ENCODE measurements at regions not wholly inside any gene's neighbourhood (a gene's known extent, or its start where the extent isn't known, plus 50 kb on each side); places are given as distances from the start of the nearest gene placed in this dataset.
A peak's percentile ranks its signal among the peaks of the same experiment; 100 is the strongest.

- no peak overlapping the region for H3K27ac ChIP-seq
- no peak for TF ChIP-seq ZFX (IDR thresholded peaks at IDR 0.05)
- no peak for TF ChIP-seq CTCF (conservative IDR thresholded peaks at IDR 0.05)
Observed at GRCh38 chr21:20728691-20729090, 269.5 kb upstream of the NCAM2 start.

GRCh38 chr21:20729376-20729775, 268.8 kb upstream of the NCAM2 start:
- TF ChIP-seq ZFX (IDR thresholded peaks at IDR 0.05) = no peak
- no peak for TF ChIP-seq CTCF (conservative IDR thresholded peaks at IDR 0.05)
- no peak overlapping the region for H3K27ac ChIP-seq

GRCh38 chr21:20730441-20730840, 267.8 kb upstream of the NCAM2 start:
- TF ChIP-seq ZFX (IDR thresholded peaks at IDR 0.05) = no peak
- no peak for TF ChIP-seq CTCF (conservative IDR thresholded peaks at IDR 0.05)
- no peak overlapping the region for H3K27ac ChIP-seq

- no peak overlapping the region for H3K27ac ChIP-seq
- TF ChIP-seq CTCF (conservative IDR thresholded peaks at IDR 0.05) = no peak
- TF ChIP-seq ZFX (IDR thresholded peaks at IDR 0.05) = no peak
Observed at GRCh38 chr21:20735257-20735656, 263.0 kb upstream of the NCAM2 start.

DNA sequence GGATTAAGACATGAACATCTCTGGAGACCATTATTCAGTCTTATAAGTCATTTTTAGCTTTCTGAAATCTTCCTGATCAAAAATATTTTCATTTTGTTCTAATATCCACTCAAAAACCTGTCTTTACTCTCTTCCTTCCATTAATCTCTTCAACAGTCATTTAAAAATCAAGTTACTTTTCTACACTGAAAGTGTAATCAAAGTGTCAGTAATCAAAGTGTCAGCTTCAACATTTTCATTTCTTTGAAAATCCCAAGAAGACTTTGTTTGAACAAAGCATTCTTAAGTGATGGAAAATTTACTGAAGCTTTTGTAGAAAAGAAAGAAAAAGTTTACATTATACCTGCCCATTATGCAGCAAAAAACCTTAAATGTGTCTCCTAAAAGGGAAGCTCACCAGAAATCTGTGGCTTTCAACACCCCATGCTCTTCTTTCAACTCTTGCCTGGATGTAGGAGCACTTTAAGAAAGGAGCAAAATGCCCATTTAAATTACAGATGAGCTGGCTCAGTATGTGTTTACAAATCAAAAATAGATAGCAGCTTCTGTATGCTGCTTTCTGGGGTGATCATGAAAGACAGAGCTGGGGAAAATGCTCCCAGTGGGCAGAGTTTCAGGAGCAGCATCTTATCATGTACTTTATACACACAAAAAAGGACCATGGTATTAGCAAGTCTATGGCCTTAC, 260.8 kb upstream of the NCAM2 start:
- no peak overlapping the region for H3K27ac ChIP-seq
- TF ChIP-seq ZFX (IDR thresholded peaks at IDR 0.05) (no peak), CTCF (conservative IDR thresholded peaks at IDR 0.05) (no peak)

DNA sequence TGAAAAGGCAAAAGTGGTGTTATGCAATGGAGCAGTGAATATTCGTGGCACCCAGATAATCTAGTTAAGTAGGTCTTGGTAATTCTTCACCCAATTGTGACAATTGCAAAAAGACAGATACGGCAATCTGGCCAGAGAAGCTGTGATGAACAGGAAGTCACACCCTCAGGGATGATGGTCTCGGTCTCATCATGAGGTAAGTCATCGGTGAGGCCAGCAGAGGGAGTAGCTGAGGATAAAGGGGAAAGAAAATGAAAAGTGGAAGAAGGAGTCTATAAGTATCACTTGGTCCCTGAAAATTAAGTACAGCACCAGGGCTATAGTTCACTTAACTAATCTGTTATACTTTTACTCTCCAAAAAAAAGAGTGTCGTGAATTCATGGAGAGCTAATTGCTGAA, 258.8 kb upstream of the NCAM2 start:
- H3K27ac ChIP-seq = no peak overlapping the region
- TF ChIP-seq ZFX (IDR thresholded peaks at IDR 0.05) (no peak), CTCF (conservative IDR thresholded peaks at IDR 0.05) (peak; percentile 65)

DNA sequence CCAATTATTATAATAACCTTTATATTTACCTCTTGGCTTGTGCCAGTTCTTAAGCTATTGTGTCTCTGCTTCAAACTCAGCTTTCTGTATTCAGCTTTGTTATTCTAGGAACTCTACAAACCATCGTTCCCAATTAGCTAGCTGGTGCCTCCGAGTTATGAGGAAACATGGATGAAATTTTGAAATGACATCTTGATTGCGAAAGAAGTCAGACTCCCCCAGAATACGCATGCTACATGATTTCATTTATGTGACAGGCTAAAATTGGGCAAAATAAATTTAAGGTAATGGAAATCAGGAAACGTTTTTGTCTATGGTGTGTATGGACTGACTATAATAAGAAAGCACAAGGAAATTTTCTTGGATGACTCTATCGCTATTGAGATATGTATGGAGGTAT, 256.8 kb upstream of the NCAM2 start:
- H3K27ac ChIP-seq = no peak overlapping the region
- no peak for TF ChIP-seq CTCF (conservative IDR thresholded peaks at IDR 0.05)
- no peak for TF ChIP-seq ZFX (IDR thresholded peaks at IDR 0.05)
